Heart left ventricle (tissue), 13 donors: ENCODE measurements at regions not wholly inside any gene's neighbourhood (a gene's known extent, or its start where the extent isn't known, plus 50 kb on each side); places are given as distances from the start of the nearest gene placed in this dataset.

ENCODE experiments used
- POLR2A ChIP-seq, 2 donors: fragments of 450-650 bp; IDR thresholded peaks; one replicate each; pipeline ENCODE4 v1.6.1; 2017; ENCODE audit warnings: antibody characterized with exemption in 2 of 2, mild to moderate bottlenecking in 2 of 2, moderate library complexity in 2 of 2
- TF ChIP-seq, protein P1 (sequence below), 12 donors: fragments of 200-600 bp; sonication (generic) in 4 of 12; IDR thresholded peaks; one replicate each; pipeline versions ENCODE4 v1.5.0 to v1.8.0; 2018 to 2022; ENCODE audit warnings: antibody characterized with exemption in 12 of 12, mild to moderate bottlenecking in 5 of 12
- donor health status: ischemic (EF 13 %, LVEDD 7.1; RV severe dilation, severe dysfunction).
- donor health status: DM: no; HTN: yes; CAD: no.
- donor health status: DM: no; HTN: no; CAD: no.
- donor health status: ischemic (EF 25% LVEDD 6.9; RV normal size, moderate dysfunction).
- donor health status: ischemic (EF 25% LVEDD 5.7; RV mildly dilated, moderate dysfunction).
- donor health status: ischemic (EF 35%, LVEDD 5.7; RV mildly dilated, moderate dysfunction).
- donor health status: nonischemic (EF 11% LVEDD 7.7; RV severe dilation, severe dysfunction).
- donor health status: DM: yes; HTN: yes; CAD: no.
- donor health status: PGD.
- donor health status: ischemic (EF 29% LVEDD 5.4; RV normal size, mild dysfunction).
- donor health status: nonischemic (EF 23%, LVEDD 6.1; RV moderate dilation, normal function).

DNA sequence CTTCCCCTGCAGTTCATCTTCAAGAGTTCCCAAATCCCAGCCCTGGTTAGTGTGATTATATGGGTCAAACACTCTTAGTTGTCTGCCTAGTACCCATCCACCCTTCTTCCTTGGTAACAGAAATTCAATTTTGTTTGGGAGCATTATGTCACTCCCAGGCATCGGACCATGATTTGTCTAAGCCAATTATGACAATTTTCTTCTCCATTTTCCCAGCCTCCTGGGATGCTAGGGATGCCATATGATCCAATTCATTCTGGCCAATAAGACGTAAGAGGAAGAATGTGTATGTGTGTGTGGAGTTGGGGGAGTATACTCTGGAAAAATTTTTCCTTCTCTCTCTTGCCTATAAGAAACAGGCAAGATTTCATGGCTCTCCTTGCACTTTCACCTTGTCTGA, 465.9 kb downstream of the MID1IP1 start:
- TF ChIP-seq POLR2A (IDR thresholded peaks at IDR 0.05): no peak
- TF ChIP-seq, protein P1, sequence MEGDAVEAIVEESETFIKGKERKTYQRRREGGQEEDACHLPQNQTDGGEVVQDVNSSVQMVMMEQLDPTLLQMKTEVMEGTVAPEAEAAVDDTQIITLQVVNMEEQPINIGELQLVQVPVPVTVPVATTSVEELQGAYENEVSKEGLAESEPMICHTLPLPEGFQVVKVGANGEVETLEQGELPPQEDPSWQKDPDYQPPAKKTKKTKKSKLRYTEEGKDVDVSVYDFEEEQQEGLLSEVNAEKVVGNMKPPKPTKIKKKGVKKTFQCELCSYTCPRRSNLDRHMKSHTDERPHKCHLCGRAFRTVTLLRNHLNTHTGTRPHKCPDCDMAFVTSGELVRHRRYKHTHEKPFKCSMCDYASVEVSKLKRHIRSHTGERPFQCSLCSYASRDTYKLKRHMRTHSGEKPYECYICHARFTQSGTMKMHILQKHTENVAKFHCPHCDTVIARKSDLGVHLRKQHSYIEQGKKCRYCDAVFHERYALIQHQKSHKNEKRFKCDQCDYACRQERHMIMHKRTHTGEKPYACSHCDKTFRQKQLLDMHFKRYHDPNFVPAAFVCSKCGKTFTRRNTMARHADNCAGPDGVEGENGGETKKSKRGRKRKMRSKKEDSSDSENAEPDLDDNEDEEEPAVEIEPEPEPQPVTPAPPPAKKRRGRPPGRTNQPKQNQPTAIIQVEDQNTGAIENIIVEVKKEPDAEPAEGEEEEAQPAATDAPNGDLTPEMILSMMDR (IDR thresholded peaks at IDR 0.05): no peak
